ENCODE measurements at regions not wholly inside any gene's neighbourhood (a gene's known extent, or its start where the extent isn't known, plus 50 kb on each side); places are given as distances from the start of the nearest gene placed in this dataset.

- TF ChIP-seq CTCF (IDR thresholded peaks at IDR 0.05) (no peak), SIN3A (IDR thresholded peaks at IDR 0.05; ENCODE audit: borderline replicate concordance, insufficient read depth, low read depth, low read length) (no peak)
These were observed 318.5 kb downstream of the BLID start for GRCh38 chr11:121797496-121797895.

Data from Panc1 (cell line).